ENCODE measurements at regions not wholly inside any gene's neighbourhood (a gene's known extent, or its start where the extent isn't known, plus 50 kb on each side); places are given as distances from the start of the nearest gene placed in this dataset.
A peak's percentile ranks its signal among the peaks of the same experiment; 100 is the strongest.

GRCh38 chr3:160090653-160091052 is 102.0 kb downstream of the IL12A start:
- DNase-seq (ENCODE audit: low spot score): no peak
- H3K27me3 ChIP-seq: no peaks in the 10 kb centered on the region
- no peaks in the 10 kb centered on the region for H3K36me3 ChIP-seq
- H3K4me1 ChIP-seq: no peaks in the 10 kb centered on the region
- no peak overlapping the region for H3K27ac ChIP-seq
- no peak for TF ChIP-seq CTCF (IDR thresholded peaks at IDR 0.05)
- H3K9me3 ChIP-seq: no peaks in the 10 kb centered on the region
- H3K4me3 ChIP-seq: no peak overlapping the region

DNA sequence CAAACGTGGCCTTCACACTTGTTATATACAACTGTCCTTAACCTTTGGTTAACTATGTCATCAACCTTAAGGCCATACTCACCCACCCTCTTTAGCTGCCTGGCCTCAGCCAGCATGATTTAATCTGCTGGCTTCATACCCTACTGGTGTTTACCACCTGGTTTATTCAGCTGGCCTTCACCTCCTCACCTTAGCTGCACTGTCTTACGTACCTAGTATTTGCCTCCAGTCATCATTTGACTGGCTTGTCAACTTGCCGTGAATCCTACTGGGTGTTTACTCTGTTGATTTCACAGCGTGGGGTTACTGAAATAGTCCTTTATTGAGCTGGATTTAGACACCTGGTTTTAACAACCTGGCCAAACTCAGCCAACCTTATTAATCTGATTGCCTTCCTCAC is 102.8 kb downstream of the IL12A start:
- H3K27me3 ChIP-seq: no peaks in the 10 kb centered on the region
- DNase-seq (ENCODE audit: low spot score): no peak
- H3K27ac ChIP-seq: no peak overlapping the region
- no peak overlapping the region for H3K4me3 ChIP-seq
- no peak for TF ChIP-seq CTCF (IDR thresholded peaks at IDR 0.05)
- no peaks in the 10 kb centered on the region for H3K36me3 ChIP-seq
- no peaks in the 10 kb centered on the region for H3K4me1 ChIP-seq
- H3K9me3 ChIP-seq: no peaks in the 10 kb centered on the region

GRCh38 chr3:160092760-160093159 is 104.1 kb downstream of the IL12A start:
- H3K27me3 ChIP-seq: no peaks in the 10 kb centered on the region
- no peak for DNase-seq (ENCODE audit: low spot score)
- TF ChIP-seq CTCF (IDR thresholded peaks at IDR 0.05): no peak
- H3K36me3 ChIP-seq: no peaks in the 10 kb centered on the region
- H3K4me1 ChIP-seq: no peaks in the 10 kb centered on the region
- H3K4me3 ChIP-seq: no peak overlapping the region
- H3K27ac ChIP-seq: no peak overlapping the region
- H3K9me3 ChIP-seq: no peaks in the 10 kb centered on the region

GRCh38 chr3:160094562-160094961 is 105.9 kb downstream of the IL12A start:
- H3K27me3 ChIP-seq: no peaks in the 10 kb centered on the region
- no peak overlapping the region for H3K27ac ChIP-seq
- no peaks in the 10 kb centered on the region for H3K9me3 ChIP-seq
- DNase-seq (ENCODE audit: low spot score): peak; percentile 4
- no peak for TF ChIP-seq CTCF (IDR thresholded peaks at IDR 0.05)
- no peaks in the 10 kb centered on the region for H3K36me3 ChIP-seq
- no peaks in the 10 kb centered on the region for H3K4me1 ChIP-seq
- no peak overlapping the region for H3K4me3 ChIP-seq

DNA sequence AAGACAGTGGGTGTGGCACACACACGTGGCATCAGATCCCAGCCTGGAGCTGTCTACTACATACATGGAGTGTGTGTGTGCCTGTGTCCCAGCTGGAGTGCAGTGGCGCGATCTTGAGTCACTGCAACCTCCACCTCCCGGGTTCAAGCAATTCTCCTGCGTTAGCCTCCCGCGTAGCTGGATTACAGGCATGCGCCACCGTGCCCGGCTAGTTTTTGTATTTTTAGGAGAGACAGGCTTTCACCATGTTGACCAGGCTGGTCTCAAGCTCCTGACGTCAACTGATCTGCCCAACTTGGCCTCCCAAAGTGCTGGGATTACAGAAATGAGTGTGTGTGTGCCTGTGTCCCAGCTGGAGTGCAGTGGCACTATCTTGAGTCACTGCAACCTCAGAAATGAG is 108.8 kb downstream of the IL12A start:
- Histone ChIP-seq H3K27me3 (no peaks in the 10 kb centered on the region), H3K36me3 (no peaks in the 10 kb centered on the region), H3K27ac (no peak overlapping the region), H3K4me1 (no peaks in the 10 kb centered on the region), H3K4me3 (no peak overlapping the region), H3K9me3 (no peaks in the 10 kb centered on the region)
- DNase-seq (ENCODE audit: low spot score): no peak
- TF ChIP-seq CTCF (IDR thresholded peaks at IDR 0.05): no peak

- no peak overlapping the region for H3K4me3 ChIP-seq
- no peaks in the 10 kb centered on the region for H3K4me1 ChIP-seq
- TF ChIP-seq CTCF (IDR thresholded peaks at IDR 0.05): no peak
- H3K9me3 ChIP-seq: no peaks in the 10 kb centered on the region
- H3K27me3 ChIP-seq: no peaks in the 10 kb centered on the region
- no peak for DNase-seq (ENCODE audit: low spot score)
- no peak overlapping the region for H3K27ac ChIP-seq
- H3K36me3 ChIP-seq: no peaks in the 10 kb centered on the region
Observed at GRCh38 chr3:160098261-160098908, 109.8 kb downstream of the IL12A start.
